Smooth muscle cell of the brain vasculature (primary cell): ENCODE measurements at regions not wholly inside any gene's neighbourhood (a gene's known extent, or its start where the extent isn't known, plus 50 kb on each side); places are given as distances from the start of the nearest gene placed in this dataset.
"Not testable (repeated sequence)": the region's sequence is repeated elsewhere in the genome, so short reads cannot be mapped to it uniquely, and the experiment has no call there.

Experiments used
- DNase-seq: peaks from one replicate; pipeline ENCODE4 v3.0.0-alpha.2; 2012; ENCODE audit warnings: low read depth, low spot score

DNA sequence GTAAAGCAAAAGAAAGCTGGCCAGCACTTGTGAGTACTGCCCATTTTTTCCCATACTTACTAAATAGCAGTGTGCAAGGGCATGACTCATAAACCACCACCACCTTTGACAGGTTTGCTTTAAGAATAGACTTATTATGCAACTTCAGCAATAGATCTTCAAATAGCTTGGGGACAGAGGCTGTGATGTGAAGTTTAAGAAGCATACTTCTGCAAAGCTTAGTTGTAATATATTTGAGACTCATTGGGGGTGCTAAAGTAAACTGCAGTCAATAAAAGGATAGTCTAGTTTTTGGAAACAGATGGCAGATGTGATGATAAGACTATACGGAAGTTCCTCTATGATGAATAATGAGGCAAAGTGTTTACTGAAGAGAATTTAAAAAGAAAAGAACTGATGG lies 210.0 kb downstream of the PLA2G4A start:
- DNase-seq, result no peak

DNA sequence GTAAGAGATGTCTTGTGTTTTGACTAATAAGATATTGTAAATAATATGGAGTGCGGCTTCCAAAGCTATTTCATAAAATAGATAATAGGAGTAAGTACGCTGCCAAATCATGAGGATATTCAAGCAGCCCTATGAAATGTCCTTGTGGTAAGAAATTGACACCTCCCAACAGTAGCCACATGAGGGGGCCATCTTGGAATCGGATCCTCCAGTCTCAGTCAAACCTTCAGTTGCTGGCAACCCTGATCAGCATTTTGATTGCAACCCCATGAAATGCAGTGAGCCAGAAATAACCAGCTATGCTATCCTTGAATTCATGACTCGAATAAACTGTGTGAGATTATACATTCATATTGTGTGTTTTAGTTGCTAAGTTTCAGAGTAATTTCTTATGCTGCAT lies 212.4 kb downstream of the PLA2G4A start:
- DNase-seq, result no peak

DNA sequence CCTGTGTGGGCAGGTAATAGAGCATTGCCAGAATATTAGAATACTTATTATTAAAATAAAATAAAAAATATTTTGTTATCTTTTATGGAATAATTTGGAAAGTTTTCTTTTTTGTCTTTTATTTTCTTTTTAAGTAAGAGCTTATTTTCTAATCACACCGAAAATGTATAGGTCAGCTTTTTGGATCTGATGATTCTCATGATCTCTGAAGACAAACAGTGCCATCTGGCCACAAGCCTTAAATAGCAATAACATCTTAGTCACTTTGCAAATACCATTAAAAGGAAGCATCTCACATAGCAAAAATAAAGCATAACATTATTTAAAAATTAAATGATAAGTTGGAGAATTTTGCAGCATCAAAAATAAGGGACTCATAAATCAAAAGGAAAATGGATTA lies 213.8 kb downstream of the PLA2G4A start:
- DNase-seq, result no peak

- DNase-seq, result not testable (repeated sequence)
Observed at GRCh38 chr1:187043433-187043832, 214.7 kb downstream of the PLA2G4A start.

GRCh38 chr1:187044411-187044810 lies 215.7 kb downstream of the PLA2G4A start:
- no peak for DNase-seq

DNA sequence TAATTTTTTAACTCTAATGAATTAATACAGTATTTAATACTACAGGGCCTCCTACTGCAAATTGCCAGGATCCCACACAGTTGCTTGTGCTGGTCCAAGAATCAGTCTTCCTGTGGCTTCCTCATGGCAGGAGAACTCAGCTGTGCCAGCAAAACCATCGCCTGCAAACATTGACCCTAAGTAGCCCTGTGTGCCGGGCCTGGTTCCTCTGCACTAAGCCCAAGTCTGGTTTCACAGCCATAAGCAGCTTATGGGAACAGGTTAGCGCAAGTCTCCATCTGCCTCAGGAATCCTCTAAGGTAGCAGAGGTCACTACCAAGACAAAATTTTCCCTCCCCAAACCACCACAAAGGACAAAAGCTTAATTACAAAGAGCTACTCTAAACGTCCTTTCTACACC lies 216.6 kb downstream of the PLA2G4A start:
- DNase-seq, result no peak

DNA sequence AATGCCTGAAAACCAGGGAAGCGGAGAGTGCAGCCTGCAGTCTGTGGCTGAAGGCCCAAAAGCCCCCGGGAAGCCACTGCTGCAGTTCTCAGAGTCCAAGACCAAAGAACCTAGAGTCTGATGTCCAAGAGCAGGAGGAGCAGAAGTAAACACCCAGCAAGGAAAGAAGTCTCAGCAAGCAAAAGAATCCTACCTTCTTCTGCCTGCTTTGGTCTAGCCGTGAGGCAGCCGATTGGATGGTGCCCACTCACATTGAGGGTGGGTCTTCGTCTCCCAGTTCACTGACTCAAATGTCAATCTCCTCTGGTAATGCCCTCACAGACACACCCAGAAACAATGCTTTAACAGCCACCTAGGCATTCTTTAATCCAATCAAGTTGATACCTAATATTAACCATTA lies 217.5 kb downstream of the PLA2G4A start:
- DNase-seq, result no peak

DNA sequence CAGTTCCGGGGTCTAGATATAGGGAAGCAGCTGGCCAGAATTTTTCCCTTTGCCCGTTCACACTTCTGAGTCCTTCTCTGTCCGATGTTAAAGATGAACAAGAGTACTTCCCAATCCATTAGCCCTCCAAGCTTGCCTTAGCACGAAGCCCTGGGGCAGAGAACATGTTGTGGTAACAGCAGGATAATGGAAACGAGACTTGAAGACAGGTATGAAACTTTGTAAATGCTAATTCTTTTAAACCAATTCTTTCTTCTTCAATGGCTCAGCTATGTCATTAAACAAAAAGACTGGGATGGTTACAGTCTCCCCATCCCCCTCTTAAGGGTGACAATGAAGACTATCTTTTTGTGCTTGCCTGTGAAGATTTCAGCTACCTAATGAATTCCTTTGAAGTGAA lies 218.5 kb downstream of the PLA2G4A start:
- no peak for DNase-seq

DNA sequence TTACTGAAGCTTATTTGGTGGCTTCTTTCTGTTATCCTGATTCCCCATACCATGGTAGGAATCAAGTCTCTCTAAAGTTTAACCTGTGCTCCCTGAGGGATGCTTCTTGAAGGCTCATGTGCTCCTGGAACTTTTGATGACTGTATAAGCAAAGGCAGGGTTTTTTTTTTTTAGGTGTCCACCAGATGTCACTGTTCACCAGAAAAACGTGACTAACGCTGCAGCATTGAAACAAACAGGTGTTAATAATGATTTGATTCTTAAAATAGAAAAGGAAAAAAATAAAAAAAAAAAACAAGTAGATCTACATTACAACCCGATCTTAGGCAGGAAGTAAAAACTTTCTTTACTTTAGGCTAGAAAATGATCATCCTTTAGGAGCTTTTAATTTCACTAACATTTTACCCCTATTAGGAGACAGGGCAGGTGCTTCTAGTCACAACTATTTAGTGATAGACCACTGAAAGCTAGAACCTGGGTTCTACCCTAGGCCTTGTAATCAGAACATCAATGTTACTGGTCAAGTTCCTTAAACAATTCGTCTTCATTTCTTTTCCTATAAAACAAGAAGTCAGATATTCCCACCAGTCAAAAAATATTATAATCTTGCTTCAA lies 223.0 kb downstream of the PLA2G4A start:
- peak; percentile 9 for DNase-seq

DNA sequence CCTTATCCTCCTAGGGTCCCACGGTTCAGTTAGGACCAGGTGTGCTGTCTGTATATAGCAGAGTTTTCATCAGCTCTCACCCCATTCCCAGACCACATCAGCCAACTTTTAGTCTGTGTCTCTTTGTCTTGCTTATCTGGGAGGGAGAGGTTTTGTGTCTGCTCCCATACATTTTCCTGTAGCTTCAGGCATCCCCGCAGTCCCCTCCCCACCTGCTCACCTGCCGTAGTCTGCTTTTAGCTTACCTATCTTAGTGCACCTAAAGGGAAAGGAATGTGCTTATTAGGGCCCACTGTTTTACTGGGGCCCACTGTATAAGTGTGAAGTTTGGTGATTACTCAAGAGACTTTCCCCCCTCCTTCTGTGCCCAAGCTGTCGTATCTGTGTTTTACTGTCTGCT lies 225.1 kb downstream of the PLA2G4A start:
- no peak for DNase-seq

DNA sequence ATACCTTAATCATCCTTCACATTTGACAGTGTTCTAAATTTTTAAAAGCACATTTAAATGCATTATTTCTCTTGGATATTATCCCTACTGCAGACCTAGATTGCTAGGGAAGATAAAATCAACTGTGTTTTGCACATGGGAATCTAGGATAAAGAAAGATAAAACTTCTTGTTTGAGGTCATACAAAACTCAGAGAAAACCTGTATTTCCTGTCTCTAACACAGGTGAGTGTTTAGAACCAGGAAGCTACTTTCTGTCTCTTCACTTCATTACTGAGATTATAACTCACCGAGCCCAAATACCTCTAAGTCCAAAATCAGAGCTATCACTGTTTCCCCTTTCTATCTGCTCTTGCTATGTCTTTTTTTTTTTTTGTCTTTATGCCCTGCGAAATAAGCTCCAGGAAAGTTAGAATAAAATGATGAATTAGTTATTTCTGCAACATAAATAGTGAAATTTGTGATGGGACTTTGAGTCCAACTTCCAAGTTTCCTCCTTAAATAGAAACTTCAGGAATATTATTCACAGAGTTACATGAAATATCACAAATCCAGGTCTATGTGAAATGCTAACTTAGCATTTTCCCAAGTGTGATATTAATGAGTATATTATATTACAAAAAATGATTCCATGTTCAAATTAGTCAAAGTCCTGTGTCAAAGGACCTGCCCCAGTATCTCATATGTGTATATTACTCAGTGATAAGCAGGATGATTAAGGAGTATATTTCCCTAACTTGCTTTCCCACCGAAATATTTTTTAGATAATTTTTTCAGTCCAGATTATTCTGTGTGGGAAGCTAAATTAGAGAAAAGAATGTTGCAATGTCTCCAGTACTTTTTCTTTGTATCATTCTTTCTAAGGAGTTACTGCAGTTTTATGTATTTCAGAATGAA lies 226.4 kb downstream of the PLA2G4A start:
- no peak for DNase-seq

DNA sequence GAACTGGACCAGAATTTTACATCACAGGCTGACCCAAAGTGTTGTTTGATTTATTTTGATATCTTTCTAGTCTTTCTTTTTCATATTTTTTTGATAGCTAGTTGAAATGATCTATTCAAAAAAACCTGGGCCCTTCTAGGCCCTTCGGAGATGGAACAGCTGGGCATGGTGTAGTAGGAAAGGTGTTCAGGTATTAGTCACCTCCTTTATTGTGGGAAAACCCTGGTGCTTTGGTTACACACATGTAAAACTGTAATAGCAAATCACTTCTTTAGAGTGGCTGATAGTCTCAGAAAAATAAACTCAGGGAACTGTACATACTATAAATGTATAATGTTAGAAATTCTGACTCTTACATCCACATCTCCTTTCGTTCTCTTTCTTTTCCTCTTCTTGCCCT lies 234.5 kb downstream of the PLA2G4A start:
- no peak for DNase-seq

- no peak for DNase-seq
Observed at GRCh38 chr1:187067160-187067559, 238.4 kb downstream of the PLA2G4A start.

DNA sequence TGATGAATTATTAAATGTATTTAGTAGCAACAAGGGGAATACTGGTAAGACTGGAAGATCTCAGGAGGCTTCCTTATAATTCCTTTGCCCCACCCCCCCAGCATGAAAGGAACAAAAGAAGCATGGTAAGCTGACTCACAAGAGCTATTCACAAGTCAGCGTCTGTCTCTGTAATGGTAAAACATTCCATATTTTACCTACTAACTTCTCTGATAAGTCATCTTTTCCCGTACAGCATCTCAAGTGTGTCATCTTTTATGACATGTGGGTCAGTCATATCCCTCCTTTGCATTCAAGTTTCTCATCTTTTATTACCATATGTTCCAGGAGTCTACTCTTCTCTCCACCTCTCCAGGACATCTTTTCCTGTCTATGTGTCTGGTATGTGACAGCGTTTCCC lies 241.3 kb downstream of the PLA2G4A start:
- no peak for DNase-seq

- DNase-seq, result not testable (repeated sequence)
Observed at GRCh38 chr1:187072262-187073034, 243.7 kb downstream of the PLA2G4A start.

DNA sequence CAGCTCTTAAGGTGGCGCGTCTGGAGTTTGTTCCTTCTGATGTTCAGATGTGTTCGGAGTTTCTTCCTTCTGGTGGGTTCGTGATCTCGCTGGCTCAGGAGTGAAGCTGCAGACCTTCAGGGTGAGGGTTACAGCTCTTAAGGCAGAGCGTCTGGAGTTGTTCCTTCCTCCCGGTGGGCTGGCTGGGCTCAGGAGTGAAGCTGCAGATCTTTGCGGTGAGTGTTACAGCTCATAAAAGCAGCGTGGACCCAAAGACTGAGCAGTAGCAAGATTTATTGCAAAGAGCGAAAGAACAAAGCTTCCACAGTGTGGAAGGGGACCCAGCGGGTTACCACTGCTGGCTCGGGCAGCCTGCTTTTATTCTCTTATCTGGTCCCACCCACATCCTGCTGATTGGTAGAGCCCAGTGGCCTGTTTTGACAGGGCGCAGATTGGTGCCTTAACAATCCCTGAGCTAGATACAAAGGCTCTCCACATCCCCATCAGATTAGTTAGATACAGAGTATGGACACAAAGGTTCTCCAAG lies 244.3 kb downstream of the PLA2G4A start:
- not testable (repeated sequence) for DNase-seq

GRCh38 chr1:187073634-187074245 lies 245.0 kb downstream of the PLA2G4A start:
- not testable (repeated sequence) for DNase-seq

GRCh38 chr1:187074445-187075048 lies 245.8 kb downstream of the PLA2G4A start:
- no peak for DNase-seq

- no peak for DNase-seq
Observed at GRCh38 chr1:187076922-187077321, 248.2 kb downstream of the PLA2G4A start.

DNA sequence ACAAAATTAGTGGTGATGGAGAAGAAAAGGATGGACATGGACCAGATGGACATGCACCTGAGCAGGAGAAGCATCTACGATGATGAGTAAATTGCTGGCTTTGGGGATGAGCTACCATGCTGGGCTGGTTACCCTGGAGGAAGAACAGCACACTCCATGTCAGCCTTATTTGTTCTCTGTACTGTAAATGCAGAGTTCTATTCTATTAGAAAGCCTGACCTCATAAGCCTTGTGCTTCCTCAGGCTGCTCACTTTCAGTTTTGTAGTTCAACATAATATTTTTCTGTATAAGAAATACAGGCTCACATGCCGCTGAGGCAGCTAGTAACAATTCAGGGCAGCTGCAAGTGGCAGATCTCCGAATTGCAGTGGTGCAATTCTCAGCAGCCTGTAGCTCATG lies 249.6 kb downstream of the PLA2G4A start:
- no peak for DNase-seq

- no peak for DNase-seq
Observed at GRCh38 chr1:187078916-187079315, 250.2 kb downstream of the PLA2G4A start.
